Gastrocnemius medialis (tissue), 4 donors: ENCODE measurements at regions not wholly inside any gene's neighbourhood (a gene's known extent, or its start where the extent isn't known, plus 50 kb on each side); places are given as distances from the start of the nearest gene placed in this dataset.

ENCODE experiments used
- ATAC-seq, 2 donors: fragments of 150-250 bp; one replicate each; pipeline ENCODE4 v1.9.1; 2016
- DNase-seq, 2 donors: peaks; one replicate each; pipeline ENCODE4 v3.0.0-alpha.2; 2019
- H3K27ac ChIP-seq, 4 donors: fragments of 200-600 bp; sonication (generic); 1 replicate in 1 of 4; 2 replicates in 3 of 4; pipeline ENCODE4 v1.5.1; 2016 to 2018; ENCODE audit warnings: mild to moderate bottlenecking in 2 of 4, moderate library complexity in 1 of 4
- H3K27me3 ChIP-seq, 3 donors: fragments of 200-600 bp; sonication (generic) in 2 of 3; 1 replicate in 1 of 3; 2 replicates in 2 of 3; pipeline versions ENCODE4 v1.5.1 to v1.6.0; 2016 to 2019; ENCODE audit warnings: mild to moderate bottlenecking in 1 of 3, moderate library complexity in 1 of 3
- H3K36me3 ChIP-seq, 2 donors: fragments of 200-600 bp; sonication (generic) in 1 of 2; one replicate each; pipeline ENCODE4 v1.5.1; 2017 to 2018
- H3K4me1 ChIP-seq, 2 donors: fragments of 200-600 bp; sonication (generic) in 1 of 2; one replicate each; pipeline ENCODE4 v1.5.1; 2016 to 2017; ENCODE audit warnings: mild to moderate bottlenecking in 2 of 2
- H3K4me3 ChIP-seq, 4 donors: fragments of 200-600 bp; sonication (generic) in 3 of 4; 1 replicate in 1 of 4; 2 replicates in 3 of 4; pipeline ENCODE4 v1.5.1; 2016 to 2019; ENCODE audit warnings: mild to moderate bottlenecking in 2 of 4
- H3K9me3 ChIP-seq, 3 donors: fragments of 200-600 bp; sonication (generic) in 2 of 3; 1 replicate in 1 of 3; 2 replicates in 2 of 3; pipeline ENCODE4 v1.5.1; 2016 to 2019
- POLR2A ChIP-seq, 2 donors: fragments of 450-650 bp; IDR thresholded peaks; one replicate each; pipeline ENCODE4 v1.6.1; 2017; ENCODE audit warnings: antibody characterized with exemption in 2 of 2, mild to moderate bottlenecking in 2 of 2, moderate library complexity in 2 of 2
- in situ Hi-C, 4 donors: fragments of 200-750 bp; cut with MboI; loops; one replicate each; pipeline versions ENCODE4 v1.15.0 to v1.8.0; 2017; ENCODE audit warnings: low sequenced_read_pairs in 4 of 4
- intact Hi-C: fragments of 100-400 bp; cut with DNase I; formaldehyde crosslinking; loops from one replicate; pipeline ENCODE4 v1.15.1; 2023; ENCODE audit warnings: low total_unique reads
- TF ChIP-seq, protein P1 (sequence below), 5 experiments: fragments of 450-650 bp in 3 of 5; fragments of 200-600 bp in 2 of 5; sonication (generic) in 2 of 5; IDR thresholded peaks in 4 of 5; conservative IDR thresholded peaks in 1 of 5; 1 replicate in 4 of 5; 2 replicates in 1 of 5; pipeline ENCODE4 v1.5.1; 2016 to 2019; ENCODE audit warnings: antibody characterized with exemption in 5 of 5, mild to moderate bottlenecking in 3 of 5, moderate library complexity in 3 of 5

DNA sequence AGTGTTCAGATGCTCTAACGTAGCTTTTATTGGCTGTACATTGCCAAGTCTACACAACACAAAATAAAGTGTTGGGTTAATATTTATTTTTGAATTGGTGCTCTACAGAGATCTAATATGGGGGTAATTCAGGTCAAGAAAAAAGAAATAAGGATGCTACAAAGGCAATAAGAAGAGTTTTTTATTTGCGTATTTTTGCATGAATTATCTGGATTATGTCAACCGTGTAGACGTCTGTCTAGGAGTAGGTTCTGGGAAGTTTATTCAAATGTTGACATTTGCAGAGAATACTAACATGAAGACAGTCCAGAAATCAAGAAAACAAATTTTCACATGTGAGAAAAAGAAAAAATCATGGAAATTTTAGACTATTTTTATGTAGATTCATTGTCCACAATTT, 876.7 kb upstream of the POU3F3 start:
- Histone ChIP-seq H3K4me3 (no peak overlapping the region), H3K36me3 (no peaks in the 10 kb centered on the region), H3K4me1 (no peaks in the 10 kb centered on the region), H3K9me3 (no peaks in the 10 kb centered on the region), H3K27me3 (no peaks in the 10 kb centered on the region), H3K27ac (no peak overlapping the region)
- DNase-seq, result no peak
- in situ Hi-C loops, result no loop called here
- TF ChIP-seq, protein P1, sequence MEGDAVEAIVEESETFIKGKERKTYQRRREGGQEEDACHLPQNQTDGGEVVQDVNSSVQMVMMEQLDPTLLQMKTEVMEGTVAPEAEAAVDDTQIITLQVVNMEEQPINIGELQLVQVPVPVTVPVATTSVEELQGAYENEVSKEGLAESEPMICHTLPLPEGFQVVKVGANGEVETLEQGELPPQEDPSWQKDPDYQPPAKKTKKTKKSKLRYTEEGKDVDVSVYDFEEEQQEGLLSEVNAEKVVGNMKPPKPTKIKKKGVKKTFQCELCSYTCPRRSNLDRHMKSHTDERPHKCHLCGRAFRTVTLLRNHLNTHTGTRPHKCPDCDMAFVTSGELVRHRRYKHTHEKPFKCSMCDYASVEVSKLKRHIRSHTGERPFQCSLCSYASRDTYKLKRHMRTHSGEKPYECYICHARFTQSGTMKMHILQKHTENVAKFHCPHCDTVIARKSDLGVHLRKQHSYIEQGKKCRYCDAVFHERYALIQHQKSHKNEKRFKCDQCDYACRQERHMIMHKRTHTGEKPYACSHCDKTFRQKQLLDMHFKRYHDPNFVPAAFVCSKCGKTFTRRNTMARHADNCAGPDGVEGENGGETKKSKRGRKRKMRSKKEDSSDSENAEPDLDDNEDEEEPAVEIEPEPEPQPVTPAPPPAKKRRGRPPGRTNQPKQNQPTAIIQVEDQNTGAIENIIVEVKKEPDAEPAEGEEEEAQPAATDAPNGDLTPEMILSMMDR (IDR thresholded peaks at IDR 0.05 in 4 of 5, conservative IDR thresholded peaks at IDR 0.05 in 1 of 5), result no peak
- no peak for TF ChIP-seq POLR2A (IDR thresholded peaks at IDR 0.05)
- no peak for ATAC-seq
- intact Hi-C loops, result no loop called here

DNA sequence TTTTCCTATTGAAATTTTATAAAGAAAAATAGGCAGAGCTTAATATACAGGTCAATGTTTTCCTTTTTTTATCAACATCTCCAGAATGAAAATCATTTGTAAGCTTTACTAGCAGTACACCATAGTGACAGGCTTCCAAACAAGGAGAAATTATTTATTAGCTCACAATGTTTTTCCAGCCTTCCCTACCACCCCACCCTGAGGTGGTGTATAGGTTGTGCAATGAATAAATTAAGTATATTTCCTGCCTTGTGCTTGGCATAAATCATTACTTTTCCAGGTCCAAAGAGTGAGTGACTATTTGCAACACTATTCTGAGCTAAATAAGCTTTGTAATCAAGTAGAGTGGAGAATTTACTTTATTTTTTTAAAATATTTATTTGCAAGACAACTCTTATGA, 876.2 kb upstream of the POU3F3 start:
- no peaks in the 10 kb centered on the region for H3K4me1 ChIP-seq
- no peaks in the 10 kb centered on the region for H3K27me3 ChIP-seq
- no peak overlapping the region for H3K27ac ChIP-seq
- intact Hi-C loops, result no loop called here
- no peaks in the 10 kb centered on the region for H3K9me3 ChIP-seq
- in situ Hi-C loops, result no loop called here
- no peak for ATAC-seq
- no peak for DNase-seq
- H3K4me3 ChIP-seq, result no peak overlapping the region
- no peak for TF ChIP-seq POLR2A (IDR thresholded peaks at IDR 0.05)
- TF ChIP-seq, protein P1 (IDR thresholded peaks at IDR 0.05 in 4 of 5, conservative IDR thresholded peaks at IDR 0.05 in 1 of 5), result no peak
- H3K36me3 ChIP-seq, result no peaks in the 10 kb centered on the region

DNA sequence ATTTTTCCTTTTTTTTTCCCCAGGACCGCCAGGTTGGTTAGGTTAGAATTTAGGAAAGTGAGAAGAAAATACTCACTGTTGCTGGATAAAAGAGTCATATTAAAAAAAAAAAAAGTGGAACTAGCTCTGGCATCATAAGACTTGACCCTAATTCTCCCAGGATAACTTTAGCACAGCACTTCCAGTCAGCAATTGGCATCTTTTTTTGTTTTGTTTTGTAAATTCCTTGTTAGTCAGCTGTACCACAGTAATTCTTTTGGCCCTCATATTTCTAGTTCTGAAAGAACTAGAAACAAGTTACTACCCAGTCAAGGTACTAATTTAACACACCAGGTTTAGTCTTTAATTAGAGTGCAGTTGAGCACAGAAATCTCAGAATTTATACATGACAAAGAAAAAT, 873.5 kb upstream of the POU3F3 start:
- Histone ChIP-seq H3K36me3 (no peaks in the 10 kb centered on the region), H3K4me1 (no peaks in the 10 kb centered on the region), H3K4me3 (no peak overlapping the region), H3K9me3 (no peaks in the 10 kb centered on the region), H3K27me3 (no peaks in the 10 kb centered on the region), H3K27ac (no peak overlapping the region)
- intact Hi-C loops, result no loop called here
- no peak for DNase-seq
- in situ Hi-C loops, result no loop called here
- ATAC-seq, result no peak
- no peak for TF ChIP-seq POLR2A (IDR thresholded peaks at IDR 0.05)
- TF ChIP-seq, protein P1 (IDR thresholded peaks at IDR 0.05 in 4 of 5, conservative IDR thresholded peaks at IDR 0.05 in 1 of 5), result no peak

DNA sequence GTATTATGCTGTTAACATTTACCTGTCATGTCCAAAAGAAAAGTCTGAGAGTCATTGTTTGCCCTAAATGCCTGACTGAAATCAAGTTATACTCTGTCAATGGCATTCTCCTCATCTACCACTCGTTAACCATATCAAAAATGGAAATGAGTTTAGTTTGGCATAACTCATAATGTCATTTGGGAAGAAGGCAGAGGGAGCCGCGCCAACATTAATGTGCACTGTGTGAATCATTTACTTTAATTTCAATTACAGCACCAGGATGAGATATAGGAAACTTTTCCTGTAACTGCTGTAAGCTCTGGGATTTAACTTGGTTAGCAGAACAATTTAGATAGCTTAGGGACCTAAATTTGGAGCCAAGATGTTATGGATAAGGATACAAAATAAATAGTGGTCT, 871.2 kb upstream of the POU3F3 start:
- no peaks in the 10 kb centered on the region for H3K4me1 ChIP-seq
- in situ Hi-C loops, result no loop called here
- ATAC-seq, result no peak
- no peaks in the 10 kb centered on the region for H3K27me3 ChIP-seq
- intact Hi-C loops, result no loop called here
- H3K9me3 ChIP-seq, result no peaks in the 10 kb centered on the region
- DNase-seq, result no peak
- H3K4me3 ChIP-seq, result no peak overlapping the region
- no peak overlapping the region for H3K27ac ChIP-seq
- no peaks in the 10 kb centered on the region for H3K36me3 ChIP-seq
- TF ChIP-seq, protein P1 (IDR thresholded peaks at IDR 0.05 in 4 of 5, conservative IDR thresholded peaks at IDR 0.05 in 1 of 5), result no peak
- no peak for TF ChIP-seq POLR2A (IDR thresholded peaks at IDR 0.05)

DNA sequence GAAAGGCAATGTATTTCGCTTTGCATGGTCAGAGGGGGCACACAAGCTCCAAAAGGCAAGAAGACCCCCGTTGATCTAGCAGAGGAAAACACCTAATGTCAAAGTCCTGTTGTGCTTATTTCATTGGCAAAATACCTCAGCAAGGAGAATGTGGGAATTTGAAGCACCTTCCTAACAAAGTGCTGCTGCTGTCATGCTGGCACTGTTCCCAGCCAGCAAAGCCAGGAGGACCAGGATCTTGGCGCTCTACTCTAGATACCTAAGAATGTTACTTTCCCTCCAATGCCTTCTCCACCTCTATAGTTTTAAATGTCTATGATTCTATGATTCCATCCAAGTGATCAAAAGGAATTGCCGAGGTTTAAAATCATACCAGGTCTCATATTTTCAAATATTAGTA, 867.9 kb upstream of the POU3F3 start:
- no peak overlapping the region for H3K4me3 ChIP-seq
- no peaks in the 10 kb centered on the region for H3K36me3 ChIP-seq
- no peaks in the 10 kb centered on the region for H3K4me1 ChIP-seq
- no peak for TF ChIP-seq POLR2A (IDR thresholded peaks at IDR 0.05)
- TF ChIP-seq, protein P1 (IDR thresholded peaks at IDR 0.05 in 4 of 5, conservative IDR thresholded peaks at IDR 0.05 in 1 of 5), result no peak
- no peak overlapping the region for H3K27ac ChIP-seq
- no peak for ATAC-seq
- H3K9me3 ChIP-seq, result no peaks in the 10 kb centered on the region
- DNase-seq, result no peak
- H3K27me3 ChIP-seq, result no peaks in the 10 kb centered on the region
- intact Hi-C loops (no loop called here), in situ Hi-C loops (no loop called here)
